SJSA1 (cell line): ENCODE measurements at regions not wholly inside any gene's neighbourhood (a gene's known extent, or its start where the extent isn't known, plus 50 kb on each side); places are given as distances from the start of the nearest gene placed in this dataset.
"Not testable (repeated sequence)": the region's sequence is repeated elsewhere in the genome, so short reads cannot be mapped to it uniquely, and the experiment has no call there.

Source experiments
- DNase-seq, 2 experiments: peaks; one replicate each; pipeline ENCODE4 v3.0.0-alpha.2; 2015 to 2020; ENCODE audit warnings: low spot score in 2 of 2, low read depth in 1 of 2
- H3K27ac ChIP-seq: fragments of 250-450 bp; sonication (Bioruptor Pico); 2 replicates; pipeline ENCODE4 v1.5.1; 2020; ENCODE audit warnings: mild to moderate bottlenecking, moderate library complexity
- H3K27me3 ChIP-seq: fragments of 250-450 bp; sonication (Bioruptor Pico); replicated peaks from 2 replicates; pipeline ENCODE4 v1.5.1; 2020; ENCODE audit warnings: mild to moderate bottlenecking, moderate library complexity
- H3K36me3 ChIP-seq: fragments of 250-450 bp; sonication (Bioruptor Pico); 2 replicates; pipeline ENCODE4 v1.5.1; 2020; ENCODE audit warnings: mild to moderate bottlenecking
- H3K4me1 ChIP-seq: fragments of 250-450 bp; sonication (Bioruptor Pico); replicated peaks from 2 replicates; pipeline ENCODE4 v1.6.1; 2021; ENCODE audit warnings: mild to moderate bottlenecking
- H3K4me3 ChIP-seq: fragments of 250-450 bp; sonication (Bioruptor Pico); 2 replicates; pipeline ENCODE4 v1.5.1; 2020; ENCODE audit warnings: mild to moderate bottlenecking
- H3K9me3 ChIP-seq: fragments of 250-450 bp; sonication (Bioruptor Pico); replicated peaks from 2 replicates; pipeline ENCODE4 v1.5.1; 2020; ENCODE audit warnings: mild to moderate bottlenecking

DNA sequence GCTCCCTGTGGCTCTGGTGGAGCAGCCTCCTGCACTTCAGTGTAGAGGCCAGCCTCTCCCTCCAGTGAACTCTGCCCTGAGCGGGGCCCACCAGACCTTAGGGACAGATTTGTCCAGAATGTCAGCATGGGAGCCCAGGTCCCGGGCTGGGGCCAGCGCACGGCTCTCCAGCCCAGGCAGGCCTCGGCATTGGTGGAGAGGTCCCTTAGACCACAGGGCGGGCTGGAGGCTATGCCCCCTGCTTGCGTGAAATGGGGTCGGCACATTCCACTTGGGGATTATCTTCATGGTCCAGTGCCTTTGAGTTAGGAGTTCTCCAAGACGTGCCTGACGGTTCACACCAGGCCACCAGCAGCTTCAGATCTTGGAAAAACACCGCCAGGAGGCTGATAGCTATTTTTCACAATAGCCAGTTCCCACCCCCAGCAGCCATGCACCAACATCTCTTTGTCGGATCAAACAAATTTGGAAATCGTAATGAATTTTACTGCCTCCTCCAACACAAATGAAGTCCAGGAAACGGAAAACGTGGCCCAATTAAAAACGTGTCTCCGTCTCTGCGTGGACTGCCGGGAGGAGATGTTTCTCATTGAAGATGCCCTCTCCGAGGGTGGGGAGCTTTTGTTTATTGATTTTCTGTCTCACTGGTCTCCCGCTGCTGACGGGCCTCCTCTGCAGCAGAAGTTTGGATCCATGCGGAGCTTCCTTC is 110.0 kb upstream of the CIBAR2 start:
- peaks cover 27% of the 10 kb centered on the region for H3K4me1 ChIP-seq
- H3K9me3 ChIP-seq = no peaks in the 10 kb centered on the region
- no peak overlapping the region for H3K27ac ChIP-seq
- H3K27me3 ChIP-seq = no peaks in the 10 kb centered on the region
- DNase-seq = no peak
- no peak overlapping the region for H3K4me3 ChIP-seq
- H3K36me3 ChIP-seq = no peaks in the 10 kb centered on the region

DNA sequence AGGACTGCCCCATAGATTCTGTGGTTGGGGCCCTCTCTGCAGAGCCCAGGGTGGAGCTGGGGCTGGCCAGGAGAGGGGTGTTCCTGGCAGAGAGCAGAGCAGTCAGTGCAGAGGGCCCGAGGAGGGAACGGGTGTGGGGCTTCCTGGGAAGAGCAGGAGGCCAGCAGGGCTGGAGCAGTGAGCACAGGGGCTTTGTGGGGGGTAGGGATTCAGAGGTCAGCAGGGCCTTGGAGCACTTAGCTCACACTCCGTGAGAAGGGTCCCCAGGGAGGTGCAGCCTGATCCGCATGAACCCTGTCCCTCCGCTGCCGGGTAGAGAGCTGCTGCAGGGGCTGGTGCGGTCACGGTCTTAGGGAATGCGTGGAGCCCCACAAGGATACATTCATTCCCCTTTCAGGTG is 113.0 kb upstream of the CIBAR2 start:
- no peaks in the 10 kb centered on the region for H3K9me3 ChIP-seq
- H3K4me1 ChIP-seq = peaks cover 40% of the 10 kb centered on the region
- H3K36me3 ChIP-seq = no peaks in the 10 kb centered on the region
- no peak overlapping the region for H3K27ac ChIP-seq
- no peak overlapping the region for H3K4me3 ChIP-seq
- no peak for DNase-seq
- H3K27me3 ChIP-seq = no peaks in the 10 kb centered on the region

DNA sequence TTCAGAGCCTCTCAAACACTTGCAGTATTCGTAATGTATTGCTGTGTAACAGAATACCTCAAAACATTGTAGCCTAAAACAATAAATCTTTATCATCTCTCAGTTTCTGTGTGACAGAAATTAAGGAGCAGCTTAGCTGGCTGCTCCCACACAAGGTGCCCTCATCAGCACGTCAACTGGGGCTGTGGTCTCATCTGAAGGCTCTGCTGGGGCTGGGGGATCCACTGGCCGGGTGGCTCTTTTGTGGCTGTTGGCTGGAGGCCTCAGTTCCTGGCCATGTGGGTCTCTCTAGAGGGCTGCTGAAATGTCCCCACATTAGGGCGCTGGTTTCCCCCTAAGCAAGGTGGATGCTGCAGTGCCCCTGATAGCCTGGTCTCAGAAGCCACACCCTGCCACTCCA is 113.4 kb upstream of the CIBAR2 start:
- Histone ChIP-seq H3K4me3 (no peak overlapping the region), H3K27ac (no peak overlapping the region), H3K9me3 (no peaks in the 10 kb centered on the region), H3K36me3 (no peaks in the 10 kb centered on the region), H3K4me1 (peaks cover 38% of the 10 kb centered on the region), H3K27me3 (no peaks in the 10 kb centered on the region)
- no peak for DNase-seq

DNA sequence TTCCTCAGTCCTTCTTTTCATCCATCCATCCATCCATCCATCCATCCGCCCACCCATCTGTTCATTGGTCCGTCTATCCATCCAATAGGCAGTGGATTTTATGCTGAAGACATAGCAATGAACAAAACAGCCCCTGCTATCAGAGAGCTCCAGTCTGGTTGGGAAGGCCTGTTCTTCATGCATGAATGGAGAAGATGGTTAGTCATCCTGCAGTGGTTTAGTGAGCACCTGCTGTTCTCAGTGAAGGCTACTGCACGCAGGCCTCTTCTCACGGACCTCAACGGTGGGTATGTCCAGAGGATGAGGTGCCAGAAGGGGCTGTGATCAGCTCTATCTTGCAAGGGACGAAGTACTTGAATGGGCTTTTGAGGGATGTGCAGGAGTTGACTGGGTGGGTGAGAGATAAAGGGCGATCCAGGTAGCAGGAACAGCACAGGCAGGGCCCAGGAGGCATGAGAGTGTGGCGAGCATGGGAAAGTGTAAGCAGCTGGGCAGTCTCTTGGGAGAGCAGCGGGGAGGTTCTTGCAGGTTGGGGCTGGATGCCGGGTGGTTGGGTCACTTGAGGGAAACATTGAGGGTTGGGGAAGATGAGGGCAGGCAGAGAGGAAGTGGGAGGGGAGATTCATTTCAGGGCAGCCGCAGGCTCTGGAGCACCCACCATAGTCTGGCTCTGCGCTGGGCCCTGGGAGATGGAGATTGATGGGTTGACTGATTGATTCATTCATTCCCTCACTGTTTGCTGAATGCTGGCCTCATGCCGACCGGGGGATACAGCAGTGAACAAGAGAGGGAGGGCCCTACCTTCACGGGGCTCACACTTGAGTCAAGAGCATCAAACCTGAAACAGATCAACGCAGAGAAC is 115.0 kb upstream of the CIBAR2 start:
- Histone ChIP-seq H3K4me3 (no peak overlapping the region), H3K27ac (no peak overlapping the region), H3K9me3 (no peaks in the 10 kb centered on the region), H3K36me3 (no peaks in the 10 kb centered on the region), H3K4me1 (peaks cover 36% of the 10 kb centered on the region), H3K27me3 (no peaks in the 10 kb centered on the region)
- DNase-seq = no peak

DNA sequence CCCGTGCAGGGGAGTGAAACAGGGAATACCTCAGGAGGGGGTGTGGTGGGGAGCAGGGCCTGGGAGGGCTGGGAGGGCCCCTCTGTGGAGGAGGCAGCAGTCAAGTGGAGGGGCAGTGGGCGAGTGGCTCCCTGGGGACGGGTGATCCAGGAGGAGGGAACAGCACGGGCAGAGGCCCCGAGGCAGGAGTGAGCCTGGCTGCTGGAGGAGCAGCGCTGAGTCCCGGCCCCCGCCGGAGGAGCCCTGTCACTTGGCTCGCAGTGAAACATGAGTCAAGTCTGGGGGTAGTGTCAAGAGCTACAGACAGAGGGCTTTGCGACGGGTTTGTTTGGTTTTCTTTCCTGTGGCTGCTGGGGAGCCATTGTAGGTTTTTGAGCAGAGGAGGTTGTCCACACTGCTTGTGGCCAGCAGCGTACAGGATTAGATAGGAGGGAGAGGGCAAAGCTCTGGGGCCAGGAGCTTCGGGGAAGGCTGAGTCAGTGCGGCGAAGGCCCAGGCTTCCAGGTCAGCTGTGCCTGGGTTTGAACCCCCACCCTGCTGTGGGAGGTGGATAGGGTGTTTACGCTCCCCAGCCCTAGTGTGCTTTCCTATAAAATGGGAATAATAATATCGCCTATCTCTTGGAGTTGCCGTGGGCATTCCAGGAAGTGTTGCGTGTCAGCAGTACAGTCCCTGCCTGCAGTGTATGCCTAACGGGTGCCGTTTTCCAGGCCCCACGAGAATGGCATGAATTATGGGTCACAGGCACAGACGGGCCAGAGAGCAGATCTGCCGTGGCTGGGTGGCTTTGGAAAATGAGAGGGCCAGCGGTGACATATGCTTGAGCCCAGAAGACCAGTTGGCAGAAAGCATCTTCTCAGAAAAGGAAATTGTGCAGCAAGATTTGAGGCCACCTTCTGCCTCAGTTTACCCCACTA is 115.9 kb upstream of the CIBAR2 start:
- H3K36me3 ChIP-seq = no peaks in the 10 kb centered on the region
- H3K27ac ChIP-seq = no peak overlapping the region
- no peaks in the 10 kb centered on the region for H3K9me3 ChIP-seq
- no peaks in the 10 kb centered on the region for H3K27me3 ChIP-seq
- DNase-seq = peak; percentile 52 to 73
- no peak overlapping the region for H3K4me3 ChIP-seq
- peaks cover 42% of the 10 kb centered on the region for H3K4me1 ChIP-seq

DNA sequence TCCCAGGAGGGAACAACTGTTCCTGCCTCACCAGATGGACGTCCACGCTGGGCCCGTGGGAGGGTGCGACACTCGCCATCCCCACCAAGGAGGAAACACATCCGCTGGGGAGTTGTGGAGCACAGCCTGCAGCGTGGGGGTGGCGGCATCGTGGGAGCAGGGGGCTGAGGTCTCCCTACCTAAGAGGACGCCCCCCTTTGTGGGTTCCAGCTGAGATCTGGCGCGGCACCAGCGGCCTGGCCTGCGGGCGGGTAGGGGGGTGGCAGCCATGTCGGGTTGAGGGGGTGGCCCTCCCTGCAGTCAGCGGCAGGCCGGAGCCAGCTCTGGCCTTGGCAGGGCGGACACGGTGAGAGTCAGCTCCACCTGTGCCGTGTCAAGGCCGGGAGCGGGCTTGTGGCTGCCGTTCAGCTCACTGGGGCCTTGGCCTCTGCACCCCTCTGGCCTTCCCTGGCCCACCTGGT is 116.7 kb upstream of the CIBAR2 start:
- no peaks in the 10 kb centered on the region for H3K9me3 ChIP-seq
- no peak for DNase-seq
- no peak overlapping the region for H3K4me3 ChIP-seq
- peaks cover 42% of the 10 kb centered on the region for H3K4me1 ChIP-seq
- H3K27ac ChIP-seq = no peak overlapping the region
- no peaks in the 10 kb centered on the region for H3K27me3 ChIP-seq
- H3K36me3 ChIP-seq = no peaks in the 10 kb centered on the region

DNA sequence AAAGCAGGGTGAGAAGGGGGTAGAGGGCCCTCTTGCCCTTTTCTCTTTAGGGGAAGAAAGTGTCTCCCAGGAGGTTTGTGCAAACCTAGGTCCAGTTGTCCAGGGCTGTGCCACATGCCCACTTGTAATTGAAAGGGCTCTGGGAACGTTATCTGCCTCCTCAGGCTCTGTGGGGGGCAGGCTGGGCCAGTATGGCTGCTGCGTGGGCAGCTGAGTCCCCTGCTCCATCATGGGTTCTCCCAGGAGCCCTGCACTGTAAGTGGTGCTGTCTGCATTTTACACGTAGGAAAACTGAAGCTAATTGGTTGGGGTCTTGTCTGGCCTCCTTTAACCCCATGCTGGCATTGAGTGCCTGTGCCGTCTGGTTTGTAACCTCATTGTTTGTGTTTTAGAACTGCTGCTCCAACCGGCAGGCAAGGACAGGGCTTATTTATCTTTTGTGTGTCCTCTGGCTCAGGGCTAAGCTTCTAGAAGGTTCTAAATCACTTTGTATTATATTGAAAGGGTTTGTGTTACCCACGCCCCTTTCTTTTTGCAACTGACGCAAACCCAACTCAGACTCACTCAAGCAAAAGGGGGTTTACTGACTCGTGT is 117.7 kb upstream of the CIBAR2 start:
- Histone ChIP-seq H3K9me3 (no peaks in the 10 kb centered on the region), H3K27ac (no peak overlapping the region), H3K4me3 (no peak overlapping the region), H3K36me3 (no peaks in the 10 kb centered on the region), H3K27me3 (no peaks in the 10 kb centered on the region), H3K4me1 (peaks cover 50% of the 10 kb centered on the region)
- no peak for DNase-seq

DNA sequence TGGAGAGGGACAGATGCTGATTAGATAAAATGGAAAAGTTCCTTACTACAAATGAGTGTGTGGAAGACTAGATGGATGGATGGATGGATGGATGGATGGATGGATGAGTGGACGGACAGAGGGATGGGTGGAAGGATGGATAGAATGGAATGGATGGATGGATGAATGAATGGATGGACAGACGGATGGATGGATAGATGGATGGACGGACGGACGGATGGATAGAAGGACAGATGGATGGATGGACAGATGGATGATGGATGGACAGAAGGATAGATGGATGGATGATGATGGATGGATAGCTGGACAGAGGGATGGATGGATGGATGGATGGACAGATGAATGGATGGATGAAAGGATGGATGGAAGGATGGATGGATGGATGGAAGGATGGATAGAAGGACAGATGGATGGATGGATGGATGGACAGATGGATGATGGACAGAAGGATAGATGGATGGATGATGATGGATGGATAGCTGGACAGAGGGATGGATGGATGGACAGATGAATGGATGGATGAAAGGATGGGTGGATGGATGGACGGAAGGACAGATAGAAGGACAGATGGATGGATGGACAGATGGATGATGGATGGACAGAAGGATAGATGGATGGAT is 118.6 kb upstream of the CIBAR2 start:
- H3K27me3 ChIP-seq, DNase-seq, H3K4me3 ChIP-seq, H3K9me3 ChIP-seq, H3K27ac ChIP-seq, H3K36me3 ChIP-seq: not testable (repeated sequence)
- H3K4me1 ChIP-seq = peaks cover 60% of the 10 kb centered on the region

DNA sequence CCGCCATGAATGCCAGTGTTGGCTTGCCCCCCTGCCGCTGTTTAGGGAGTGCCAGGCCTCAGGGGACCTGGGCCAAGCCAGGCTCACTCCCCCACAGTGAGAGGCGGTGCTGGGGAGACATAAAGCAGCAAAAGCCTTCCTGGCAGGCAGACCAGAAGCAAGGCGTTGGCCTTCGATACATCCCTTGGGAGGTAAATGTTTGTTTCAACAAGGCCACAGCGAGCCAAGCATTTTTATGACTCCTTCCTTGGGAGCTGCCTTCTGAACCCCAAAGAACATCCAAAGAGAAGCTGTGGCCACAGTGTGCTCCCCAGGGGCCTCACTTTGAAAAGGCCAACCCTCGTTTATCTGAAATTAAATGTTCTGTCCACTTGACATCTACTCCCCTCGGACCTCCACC is 119.7 kb upstream of the CIBAR2 start:
- Histone ChIP-seq H3K9me3 (no peaks in the 10 kb centered on the region), H3K4me1 (peaks cover 70% of the 10 kb centered on the region), H3K4me3 (no peak overlapping the region), H3K36me3 (no peaks in the 10 kb centered on the region), H3K27ac (no peak overlapping the region), H3K27me3 (no peaks in the 10 kb centered on the region)
- peak in 1 of 2 experiments; percentile 33 for DNase-seq

DNA sequence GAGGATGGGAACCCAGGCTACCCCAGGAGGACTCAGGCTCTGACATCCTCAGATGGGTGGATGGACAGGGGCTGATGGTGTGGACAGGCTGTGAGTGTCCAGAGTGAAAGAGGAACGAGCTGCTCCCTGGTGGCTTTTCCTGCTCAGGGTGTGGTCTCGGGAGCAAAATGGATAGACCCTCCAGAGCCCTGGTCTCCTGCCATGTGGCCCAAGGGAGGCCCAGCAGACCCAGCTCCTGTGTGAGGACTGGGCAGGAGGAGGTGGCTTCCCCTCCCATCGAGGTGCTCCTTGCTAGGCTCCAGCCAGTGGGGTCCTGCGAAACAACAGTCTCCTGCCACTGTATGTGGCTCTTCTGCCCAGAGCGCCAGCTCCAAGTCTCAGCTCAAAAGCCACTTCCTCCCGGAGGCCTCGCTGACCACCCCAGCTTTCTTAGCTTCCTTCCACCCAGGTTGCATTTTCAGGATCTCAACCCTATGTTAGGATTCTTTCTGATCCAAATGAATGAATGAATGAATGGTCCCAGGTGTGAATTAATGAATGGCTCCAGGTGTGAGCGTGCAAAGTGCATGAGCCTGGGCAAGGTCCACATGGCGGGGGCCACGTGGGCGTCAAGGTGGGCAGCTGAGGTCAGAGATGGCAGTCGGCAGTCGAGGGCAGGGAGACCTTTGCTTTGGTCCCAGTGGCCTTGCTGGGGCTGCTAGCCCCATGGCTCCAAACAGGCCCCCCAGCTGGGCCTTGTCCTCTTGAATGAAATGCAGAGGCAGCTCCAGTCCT is 120.3 kb upstream of the CIBAR2 start:
- Histone ChIP-seq H3K27ac (no peak overlapping the region), H3K4me3 (no peak overlapping the region), H3K9me3 (no peaks in the 10 kb centered on the region), H3K4me1 (peaks cover 72% of the 10 kb centered on the region), H3K27me3 (no peaks in the 10 kb centered on the region), H3K36me3 (no peaks in the 10 kb centered on the region)
- no peak for DNase-seq

DNA sequence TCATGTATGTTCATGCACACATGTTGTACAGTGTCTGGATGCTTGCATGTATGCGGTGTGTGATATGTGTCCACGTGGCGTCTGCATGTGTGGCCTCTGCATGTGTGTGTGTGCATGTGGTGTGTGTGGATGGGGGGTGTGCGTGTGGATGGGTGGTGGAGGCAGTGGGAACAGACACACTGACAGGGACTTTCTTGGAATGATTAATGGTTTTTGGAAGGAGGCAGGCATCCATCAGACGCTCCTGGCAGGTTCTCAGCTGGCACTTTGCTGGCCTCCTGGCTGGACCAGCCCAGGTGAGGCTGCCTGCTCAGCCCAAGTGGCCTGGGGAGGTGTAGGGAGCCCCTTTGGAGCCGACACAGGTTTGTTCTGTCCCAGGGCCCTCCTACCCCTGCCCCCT is 121.2 kb upstream of the CIBAR2 start:
- no peak overlapping the region for H3K27ac ChIP-seq
- no peak overlapping the region for H3K4me3 ChIP-seq
- H3K36me3 ChIP-seq = no peaks in the 10 kb centered on the region
- no peaks in the 10 kb centered on the region for H3K9me3 ChIP-seq
- no peaks in the 10 kb centered on the region for H3K27me3 ChIP-seq
- H3K4me1 ChIP-seq = peaks cover 72% of the 10 kb centered on the region
- no peak for DNase-seq

DNA sequence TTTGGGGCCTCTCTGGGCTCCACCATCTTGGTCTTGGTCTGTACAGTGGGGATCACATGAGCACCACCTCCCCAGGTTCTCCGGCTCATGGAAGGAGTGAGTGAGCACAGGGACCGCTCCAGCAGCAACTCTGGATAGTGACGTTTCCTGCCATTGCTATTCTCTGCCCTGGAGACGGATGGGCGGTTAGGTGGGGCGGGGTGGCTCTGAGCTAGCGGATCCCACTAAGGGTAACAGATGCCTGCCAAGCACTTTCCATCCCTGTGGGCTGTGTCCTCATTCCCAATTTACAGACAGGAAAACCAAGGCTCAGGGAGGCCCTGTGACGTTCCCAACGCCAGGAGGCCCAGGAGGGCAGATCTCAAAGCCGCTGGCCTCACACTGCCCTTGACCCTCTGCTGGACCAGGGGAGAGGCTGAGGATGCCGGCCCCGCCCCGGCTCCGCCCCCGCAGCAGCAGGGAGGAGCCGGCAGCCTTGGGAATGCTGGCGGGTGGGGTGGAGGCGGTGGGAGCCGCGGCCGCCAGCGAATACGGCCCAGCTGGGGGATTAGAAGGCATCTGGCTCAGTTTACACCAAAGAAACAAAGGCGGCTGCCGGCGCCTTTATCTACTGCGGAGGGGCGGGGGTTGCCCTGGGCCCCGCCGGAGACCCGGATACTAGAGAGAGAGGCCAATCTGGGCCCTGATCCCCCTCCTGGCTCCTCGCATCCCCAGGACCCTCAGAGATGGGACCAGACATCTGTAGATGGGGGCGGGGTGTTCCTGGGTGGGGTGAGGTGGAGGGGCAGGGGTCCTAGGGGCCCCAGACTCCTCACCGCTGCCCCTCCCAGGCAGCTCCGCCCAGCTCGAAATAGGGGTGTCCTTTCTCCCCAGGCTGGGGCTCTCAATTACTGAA is 122.3 kb upstream of the CIBAR2 start:
- peaks cover 73% of the 10 kb centered on the region for H3K4me1 ChIP-seq
- no peaks in the 10 kb centered on the region for H3K9me3 ChIP-seq
- H3K4me3 ChIP-seq = peak overlapping the region; percentile 44
- no peaks in the 10 kb centered on the region for H3K36me3 ChIP-seq
- no peaks in the 10 kb centered on the region for H3K27me3 ChIP-seq
- H3K27ac ChIP-seq = peak overlapping the region; percentile 42
- peak; percentile 83 to 85 for DNase-seq
